Liver (tissue), 7 donors: ENCODE measurements at regions not wholly inside any gene's neighbourhood (a gene's known extent, or its start where the extent isn't known, plus 50 kb on each side); places are given as distances from the start of the nearest gene placed in this dataset.

Experiments used
- DNase-seq: peaks from one replicate; pipeline ENCODE4 v3.0.0-alpha.2; 2017; ENCODE audit warnings: low spot score
- H3K27ac ChIP-seq, 2 donors: one replicate each; pipeline ENCODE4 v1.7.0; 2013; ENCODE audit warnings: inconsistent platforms in 2 of 2, low read length in 2 of 2, control low read depth in 1 of 2, low read depth in 1 of 2, mild to moderate bottlenecking in 1 of 2
- H3K27me3 ChIP-seq, 4 donors: one replicate each; pipeline versions ENCODE4 v1.6.1 to v1.7.0; 2013; ENCODE audit warnings: low read length in 3 of 4, inconsistent platforms in 1 of 4, mild to moderate bottlenecking in 1 of 4, moderate library complexity in 1 of 4; ENCODE audit not compliant: control insufficient read depth in 4 of 4, insufficient read depth in 4 of 4
- H3K36me3 ChIP-seq, 4 donors: one replicate each; pipeline versions ENCODE4 v1.6.1 to v1.7.0; 2013; ENCODE audit warnings: low read length in 3 of 4, mild to moderate bottlenecking in 3 of 4, low read depth in 1 of 4, moderate library complexity in 1 of 4; ENCODE audit not compliant: control insufficient read depth in 4 of 4, insufficient read depth in 3 of 4
- H3K4me1 ChIP-seq, 4 donors: one replicate each; pipeline versions ENCODE4 v1.6.1 to v1.7.0; 2013; ENCODE audit warnings: low read length in 3 of 4, mild to moderate bottlenecking in 3 of 4, moderate library complexity in 1 of 4; ENCODE audit not compliant: control insufficient read depth in 4 of 4, insufficient read depth in 4 of 4
- H3K4me3 ChIP-seq, 3 donors: one replicate each; pipeline versions ENCODE4 v1.6.1 to v1.7.0; 2013; ENCODE audit warnings: low read length in 3 of 3, control low read depth in 1 of 3, low read depth in 1 of 3, mild to moderate bottlenecking in 1 of 3
- H3K9ac ChIP-seq, 2 donors: one replicate each; pipeline ENCODE4 v1.7.0; 2013; ENCODE audit warnings: low read length in 2 of 2, mild to moderate bottlenecking in 2 of 2, moderate library complexity in 2 of 2, control low read depth in 1 of 2, low read depth in 1 of 2
- H3K9me3 ChIP-seq, 4 donors: one replicate each; pipeline versions ENCODE4 v1.6.1 to v1.7.0; 2013; ENCODE audit warnings: low read length in 3 of 4; ENCODE audit not compliant: control insufficient read depth in 4 of 4
- ATF3 ChIP-seq: IDR thresholded peaks from 2 replicates; pipeline ENCODE4 v1.6.1; 2016; ENCODE audit warnings: antibody characterized with exemption
- EGR1 ChIP-seq, 2 donors: IDR thresholded peaks; 2 replicates each; pipeline ENCODE4 v1.6.1; 2016 to 2018; ENCODE audit warnings: antibody characterized with exemption in 2 of 2, low read depth in 2 of 2
- FOXA2 ChIP-seq: IDR thresholded peaks from 2 replicates; pipeline ENCODE4 v1.6.1; 2016; ENCODE audit warnings: antibody characterized with exemption
- GABPA ChIP-seq, 2 donors: IDR thresholded peaks in 1 of 2; conservative IDR thresholded peaks in 1 of 2; 2 replicates each; pipeline ENCODE4 v1.6.1; 2016; ENCODE audit warnings: antibody characterized with exemption in 2 of 2, mild to moderate bottlenecking in 1 of 2, moderate library complexity in 1 of 2
- HNF4G ChIP-seq: IDR thresholded peaks from 2 replicates; pipeline ENCODE4 v1.6.1; 2016; ENCODE audit warnings: antibody characterized with exemption
- JUND ChIP-seq, 2 donors: IDR thresholded peaks; 2 replicates each; pipeline ENCODE4 v1.6.1; 2016; ENCODE audit warnings: antibody characterized with exemption in 2 of 2
- NR2F2 ChIP-seq: IDR thresholded peaks from 2 replicates; pipeline ENCODE4 v1.6.1; 2016; ENCODE audit warnings: antibody characterized with exemption
- RAD21 ChIP-seq, 2 donors: IDR thresholded peaks; 2 replicates each; pipeline ENCODE4 v1.6.1; 2016; ENCODE audit warnings: antibody characterized with exemption in 2 of 2, mild to moderate bottlenecking in 2 of 2
- REST ChIP-seq: IDR thresholded peaks from 2 replicates; pipeline ENCODE4 v1.6.1; 2016; ENCODE audit warnings: antibody characterized with exemption, mild to moderate bottlenecking
- RXRA ChIP-seq, 2 donors: IDR thresholded peaks; 2 replicates each; pipeline ENCODE4 v1.6.1; 2017 to 2018; ENCODE audit warnings: antibody characterized with exemption in 2 of 2, mild to moderate bottlenecking in 1 of 2
- SP1 ChIP-seq: IDR thresholded peaks from 2 replicates; pipeline ENCODE4 v1.6.1; 2018; ENCODE audit warnings: antibody characterized with exemption, mild to moderate bottlenecking
- TAF1 ChIP-seq: conservative IDR thresholded peaks from 2 replicates; pipeline ENCODE4 v1.6.1; 2016; ENCODE audit warnings: antibody characterized with exemption, mild to moderate bottlenecking
- YY1 ChIP-seq: IDR thresholded peaks from 2 replicates; pipeline ENCODE4 v1.6.1; 2016; ENCODE audit warnings: antibody characterized with exemption, mild to moderate bottlenecking
- WGBS: extraction: QIAGEN DNeasy Blood & Tissue Kit; methylation state at CpG from one replicate; pipeline ENCODE4 v1.1.7; 2013; 5-methylcytosine and 5-hydroxymethylcytosine counted together
- TF ChIP-seq, protein P1 (sequence below): IDR thresholded peaks from 2 replicates; pipeline ENCODE4 v1.6.1; 2016; ENCODE audit warnings: antibody characterized with exemption
- TF ChIP-seq, protein P2 (sequence below): IDR thresholded peaks from 2 replicates; pipeline ENCODE4 v1.6.1; 2016; ENCODE audit warnings: antibody characterized with exemption
- donor health status: healthy.
- donor health status: healthy.
- donor health status: healthy.
- donor health status: healthy.

DNA sequence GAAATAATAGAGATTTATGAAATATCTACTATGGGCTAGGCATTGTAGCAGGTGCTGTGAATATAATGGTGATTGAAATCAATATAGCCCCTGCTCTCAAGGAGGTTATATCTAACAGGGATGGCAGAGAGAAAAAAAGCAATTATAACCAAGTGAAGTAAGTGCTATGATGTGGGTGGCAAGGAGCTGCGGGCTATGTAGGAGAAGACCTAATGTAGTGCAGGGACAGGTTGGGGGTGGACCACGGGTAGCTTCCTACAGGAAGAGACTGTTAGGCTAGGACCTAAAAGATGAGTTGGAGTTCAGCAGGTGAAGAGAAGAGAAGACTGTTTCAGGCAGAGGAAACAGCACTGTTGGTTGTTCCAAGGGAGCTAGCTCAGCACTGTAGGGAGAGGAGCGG is 311.0 kb downstream of the KCNRG start:
- DNase-seq = no peak
- Histone ChIP-seq H3K27ac (no peak overlapping the region), H3K36me3 (no peaks in the 10 kb centered on the region), H3K9ac (no peak overlapping the region), H3K27me3 (no peaks in the 10 kb centered on the region), H3K4me1 (peaks cover 0 to under 1% (median 0%) of the 10 kb centered on the region in 4 donors), H3K4me3 (no peak overlapping the region), H3K9me3 (no peaks in the 10 kb centered on the region)
- WGBS = 93% methylated on average over 3 of the region's 3 CpGs
- TF ChIP-seq JUND (IDR thresholded peaks at IDR 0.05) (no peak), RXRA (IDR thresholded peaks at IDR 0.05) (no peak), REST (no peak), ATF3 (no peak), TAF1 (no peak), SP1 (no peak), YY1 (no peak), NR2F2 (no peak), EGR1 (IDR thresholded peaks at IDR 0.05; ENCODE audit: low read depth in 2 of 2) (no peak), FOXA2 (no peak), HNF4G (no peak), RAD21 (IDR thresholded peaks at IDR 0.05) (no peak)
- TF ChIP-seq, protein P1, sequence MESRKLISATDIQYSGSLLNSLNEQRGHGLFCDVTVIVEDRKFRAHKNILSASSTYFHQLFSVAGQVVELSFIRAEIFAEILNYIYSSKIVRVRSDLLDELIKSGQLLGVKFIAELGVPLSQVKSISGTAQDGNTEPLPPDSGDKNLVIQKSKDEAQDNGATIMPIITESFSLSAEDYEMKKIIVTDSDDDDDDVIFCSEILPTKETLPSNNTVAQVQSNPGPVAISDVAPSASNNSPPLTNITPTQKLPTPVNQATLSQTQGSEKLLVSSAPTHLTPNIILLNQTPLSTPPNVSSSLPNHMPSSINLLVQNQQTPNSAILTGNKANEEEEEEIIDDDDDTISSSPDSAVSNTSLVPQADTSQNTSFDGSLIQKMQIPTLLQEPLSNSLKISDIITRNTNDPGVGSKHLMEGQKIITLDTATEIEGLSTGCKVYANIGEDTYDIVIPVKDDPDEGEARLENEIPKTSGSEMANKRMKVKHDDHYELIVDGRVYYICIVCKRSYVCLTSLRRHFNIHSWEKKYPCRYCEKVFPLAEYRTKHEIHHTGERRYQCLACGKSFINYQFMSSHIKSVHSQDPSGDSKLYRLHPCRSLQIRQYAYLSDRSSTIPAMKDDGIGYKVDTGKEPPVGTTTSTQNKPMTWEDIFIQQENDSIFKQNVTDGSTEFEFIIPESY = no peak
- TF ChIP-seq, protein P2, sequence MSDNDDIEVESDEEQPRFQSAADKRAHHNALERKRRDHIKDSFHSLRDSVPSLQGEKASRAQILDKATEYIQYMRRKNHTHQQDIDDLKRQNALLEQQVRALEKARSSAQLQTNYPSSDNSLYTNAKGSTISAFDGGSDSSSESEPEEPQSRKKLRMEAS = no peak

DNA sequence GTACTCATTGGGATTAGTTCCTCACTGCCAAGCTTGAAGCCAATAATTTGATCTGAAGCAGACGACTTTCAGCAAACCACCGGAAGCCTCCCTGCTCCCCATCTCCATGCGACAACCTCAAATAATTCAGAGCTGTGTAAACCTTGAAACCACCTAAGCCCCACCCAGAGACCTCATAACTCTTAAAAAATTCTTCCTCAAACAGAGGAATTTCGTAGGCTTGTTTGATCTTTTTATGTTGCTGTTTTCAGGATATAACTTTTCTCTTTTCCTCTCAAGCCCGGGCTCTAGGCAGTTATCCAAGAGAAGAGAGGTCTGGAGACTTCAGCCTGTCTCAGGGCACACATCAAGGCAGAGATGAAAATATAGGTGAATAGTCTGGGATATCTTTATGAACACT is 311.6 kb downstream of the KCNRG start:
- Histone ChIP-seq H3K27ac (no peak overlapping the region), H3K27me3 (no peaks in the 10 kb centered on the region), H3K9me3 (no peaks in the 10 kb centered on the region), H3K9ac (no peak overlapping the region), H3K36me3 (no peaks in the 10 kb centered on the region), H3K4me3 (no peak overlapping the region), H3K4me1 (no peaks in the 10 kb centered on the region)
- TF ChIP-seq NR2F2 (no peak), FOXA2 (no peak), GABPA (IDR thresholded peaks at IDR 0.05 in 1 of 2, conservative IDR thresholded peaks at IDR 0.05 in 1 of 2) (no peak), ATF3 (no peak), TAF1 (no peak), RXRA (IDR thresholded peaks at IDR 0.05) (no peak), RAD21 (IDR thresholded peaks at IDR 0.05) (no peak)
- TF ChIP-seq, protein P1 = no peak
- WGBS = 71% methylated on average over 5 of the region's 5 CpGs
- DNase-seq = no peak
